Liver (tissue), 7 donors: ENCODE measurements at regions not wholly inside any gene's neighbourhood (a gene's known extent, or its start where the extent isn't known, plus 50 kb on each side); places are given as distances from the start of the nearest gene placed in this dataset.

Experiments used
- DNase-seq: peaks from one replicate; pipeline ENCODE4 v3.0.0-alpha.2; 2017; ENCODE audit warnings: low spot score
- H3K27ac ChIP-seq, 2 donors: one replicate each; pipeline ENCODE4 v1.7.0; 2013; ENCODE audit warnings: inconsistent platforms in 2 of 2, low read length in 2 of 2, control low read depth in 1 of 2, low read depth in 1 of 2, mild to moderate bottlenecking in 1 of 2
- H3K27me3 ChIP-seq, 4 donors: one replicate each; pipeline versions ENCODE4 v1.6.1 to v1.7.0; 2013; ENCODE audit warnings: low read length in 3 of 4, inconsistent platforms in 1 of 4, mild to moderate bottlenecking in 1 of 4, moderate library complexity in 1 of 4; ENCODE audit not compliant: control insufficient read depth in 4 of 4, insufficient read depth in 4 of 4
- H3K36me3 ChIP-seq, 4 donors: one replicate each; pipeline versions ENCODE4 v1.6.1 to v1.7.0; 2013; ENCODE audit warnings: low read length in 3 of 4, mild to moderate bottlenecking in 3 of 4, low read depth in 1 of 4, moderate library complexity in 1 of 4; ENCODE audit not compliant: control insufficient read depth in 4 of 4, insufficient read depth in 3 of 4
- H3K4me1 ChIP-seq, 4 donors: one replicate each; pipeline versions ENCODE4 v1.6.1 to v1.7.0; 2013; ENCODE audit warnings: low read length in 3 of 4, mild to moderate bottlenecking in 3 of 4, moderate library complexity in 1 of 4; ENCODE audit not compliant: control insufficient read depth in 4 of 4, insufficient read depth in 4 of 4
- H3K4me3 ChIP-seq, 3 donors: one replicate each; pipeline versions ENCODE4 v1.6.1 to v1.7.0; 2013; ENCODE audit warnings: low read length in 3 of 3, control low read depth in 1 of 3, low read depth in 1 of 3, mild to moderate bottlenecking in 1 of 3
- H3K9ac ChIP-seq, 2 donors: one replicate each; pipeline ENCODE4 v1.7.0; 2013; ENCODE audit warnings: low read length in 2 of 2, mild to moderate bottlenecking in 2 of 2, moderate library complexity in 2 of 2, control low read depth in 1 of 2, low read depth in 1 of 2
- H3K9me3 ChIP-seq, 4 donors: one replicate each; pipeline versions ENCODE4 v1.6.1 to v1.7.0; 2013; ENCODE audit warnings: low read length in 3 of 4; ENCODE audit not compliant: control insufficient read depth in 4 of 4
- EGR1 ChIP-seq, 2 donors: IDR thresholded peaks; 2 replicates each; pipeline ENCODE4 v1.6.1; 2016 to 2018; ENCODE audit warnings: antibody characterized with exemption in 2 of 2, low read depth in 2 of 2
- FOXA1 ChIP-seq: IDR thresholded peaks from 2 replicates; pipeline ENCODE4 v1.6.1; 2016; ENCODE audit warnings: antibody characterized with exemption
- FOXA2 ChIP-seq: IDR thresholded peaks from 2 replicates; pipeline ENCODE4 v1.6.1; 2016; ENCODE audit warnings: antibody characterized with exemption
- GABPA ChIP-seq, 2 donors: IDR thresholded peaks in 1 of 2; conservative IDR thresholded peaks in 1 of 2; 2 replicates each; pipeline ENCODE4 v1.6.1; 2016; ENCODE audit warnings: antibody characterized with exemption in 2 of 2, mild to moderate bottlenecking in 1 of 2, moderate library complexity in 1 of 2
- HNF4G ChIP-seq: IDR thresholded peaks from 2 replicates; pipeline ENCODE4 v1.6.1; 2016; ENCODE audit warnings: antibody characterized with exemption
- JUND ChIP-seq, 2 donors: IDR thresholded peaks; 2 replicates each; pipeline ENCODE4 v1.6.1; 2016; ENCODE audit warnings: antibody characterized with exemption in 2 of 2
- NR2F2 ChIP-seq: IDR thresholded peaks from 2 replicates; pipeline ENCODE4 v1.6.1; 2016; ENCODE audit warnings: antibody characterized with exemption
- RAD21 ChIP-seq, 2 donors: IDR thresholded peaks; 2 replicates each; pipeline ENCODE4 v1.6.1; 2016; ENCODE audit warnings: antibody characterized with exemption in 2 of 2, mild to moderate bottlenecking in 2 of 2
- RXRA ChIP-seq, 2 donors: IDR thresholded peaks; 2 replicates each; pipeline ENCODE4 v1.6.1; 2017 to 2018; ENCODE audit warnings: antibody characterized with exemption in 2 of 2, mild to moderate bottlenecking in 1 of 2
- SP1 ChIP-seq: IDR thresholded peaks from 2 replicates; pipeline ENCODE4 v1.6.1; 2018; ENCODE audit warnings: antibody characterized with exemption, mild to moderate bottlenecking
- TAF1 ChIP-seq: conservative IDR thresholded peaks from 2 replicates; pipeline ENCODE4 v1.6.1; 2016; ENCODE audit warnings: antibody characterized with exemption, mild to moderate bottlenecking
- YY1 ChIP-seq: IDR thresholded peaks from 2 replicates; pipeline ENCODE4 v1.6.1; 2016; ENCODE audit warnings: antibody characterized with exemption, mild to moderate bottlenecking
- WGBS: extraction: QIAGEN DNeasy Blood & Tissue Kit; methylation state at CpG from one replicate; pipeline ENCODE4 v1.1.7; 2013; 5-methylcytosine and 5-hydroxymethylcytosine counted together
- TF ChIP-seq, protein P1 (sequence below): IDR thresholded peaks from 2 replicates; pipeline ENCODE4 v1.6.1; 2016; ENCODE audit warnings: antibody characterized with exemption
- TF ChIP-seq, protein P2 (sequence below): IDR thresholded peaks from 2 replicates; pipeline ENCODE4 v1.6.1; 2016; ENCODE audit warnings: antibody characterized with exemption
- donor health status: healthy.
- donor health status: healthy.
- donor health status: healthy.
- donor health status: healthy.

GRCh38 chr6:44540881-44541280, 153.4 kb downstream of the CDC5L start:
- no peak overlapping the region for H3K4me3 ChIP-seq
- H3K9ac ChIP-seq, result no peak overlapping the region
- TF ChIP-seq RXRA (IDR thresholded peaks at IDR 0.05) (no peak), NR2F2 (no peak)
- no peak overlapping the region for H3K27ac ChIP-seq
- H3K4me1 ChIP-seq, result no peaks in the 10 kb centered on the region
- peaks cover 0 to 5% (median under 1%) of the 10 kb centered on the region in 4 donors for H3K9me3 ChIP-seq
- WGBS, result 94% methylated on average over 4 of the region's 4 CpGs
- peaks cover 0 to 5% (median 2%) of the 10 kb centered on the region in 4 donors for H3K27me3 ChIP-seq
- no peak for DNase-seq
- no peaks in the 10 kb centered on the region for H3K36me3 ChIP-seq

GRCh38 chr6:44542401-44543116, 155.1 kb downstream of the CDC5L start:
- H3K4me3 ChIP-seq, result no peak overlapping the region
- H3K27ac ChIP-seq, result no peak overlapping the region
- H3K9me3 ChIP-seq, result peaks cover 0 to 5% (median under 1%) of the 10 kb centered on the region in 4 donors
- H3K27me3 ChIP-seq, result peaks cover 0 to 5% (median 2%) of the 10 kb centered on the region in 4 donors
- 49% methylated on average over 21 of the region's 21 CpGs for WGBS
- H3K36me3 ChIP-seq, result no peaks in the 10 kb centered on the region
- H3K9ac ChIP-seq, result no peak overlapping the region
- no peak for DNase-seq
- TF ChIP-seq, protein P1, sequence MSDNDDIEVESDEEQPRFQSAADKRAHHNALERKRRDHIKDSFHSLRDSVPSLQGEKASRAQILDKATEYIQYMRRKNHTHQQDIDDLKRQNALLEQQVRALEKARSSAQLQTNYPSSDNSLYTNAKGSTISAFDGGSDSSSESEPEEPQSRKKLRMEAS, result no peak
- TF ChIP-seq NR2F2 (no peak), SP1 (no peak), JUND (IDR thresholded peaks at IDR 0.05) (no peak), RXRA (IDR thresholded peaks at IDR 0.05) (no peak), GABPA (IDR thresholded peaks at IDR 0.05 in 1 of 2, conservative IDR thresholded peaks at IDR 0.05 in 1 of 2) (no peak)
- TF ChIP-seq, protein P2, sequence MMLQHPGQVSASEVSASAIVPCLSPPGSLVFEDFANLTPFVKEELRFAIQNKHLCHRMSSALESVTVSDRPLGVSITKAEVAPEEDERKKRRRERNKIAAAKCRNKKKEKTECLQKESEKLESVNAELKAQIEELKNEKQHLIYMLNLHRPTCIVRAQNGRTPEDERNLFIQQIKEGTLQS, result no peak
- no peaks in the 10 kb centered on the region for H3K4me1 ChIP-seq

GRCh38 chr6:44543664-44544063, 156.2 kb downstream of the CDC5L start:
- TF ChIP-seq HNF4G (no peak), JUND (IDR thresholded peaks at IDR 0.05) (no peak), YY1 (no peak), EGR1 (IDR thresholded peaks at IDR 0.05; ENCODE audit: low read depth in 2 of 2) (no peak), RAD21 (IDR thresholded peaks at IDR 0.05) (no peak), FOXA2 (no peak)
- TF ChIP-seq, protein P2, result no peak
- Histone ChIP-seq H3K4me3 (no peak overlapping the region), H3K4me1 (no peaks in the 10 kb centered on the region), H3K27me3 (peaks cover 0 to 5% (median 2%) of the 10 kb centered on the region in 4 donors), H3K9ac (no peak overlapping the region), H3K27ac (no peak overlapping the region), H3K9me3 (peaks cover 0 to 5% (median under 1%) of the 10 kb centered on the region in 4 donors), H3K36me3 (no peaks in the 10 kb centered on the region)
- 91% methylated on average over 3 of the region's 3 CpGs for WGBS
- DNase-seq, result no peak

DNA sequence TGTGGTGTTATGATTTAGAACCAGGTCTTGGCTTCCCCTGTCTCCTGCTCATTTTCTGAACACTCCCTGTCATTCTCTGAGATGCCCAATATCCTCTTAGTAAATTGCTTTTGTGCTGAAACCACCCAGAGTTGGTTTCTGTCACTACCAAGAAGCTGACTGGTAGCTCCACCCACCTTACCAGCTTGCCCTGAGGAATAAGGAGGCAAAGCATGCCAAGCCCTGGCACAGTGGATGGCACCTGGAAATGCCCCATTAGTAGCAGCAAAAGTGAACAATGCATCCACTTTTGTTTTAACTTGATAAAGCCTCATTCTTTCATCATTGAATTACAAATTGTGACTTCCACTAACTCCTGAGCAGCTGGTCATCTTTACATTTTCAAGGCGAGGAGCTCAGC, 157.7 kb downstream of the CDC5L start:
- no peak for DNase-seq
- TF ChIP-seq FOXA1 (no peak), EGR1 (IDR thresholded peaks at IDR 0.05; ENCODE audit: low read depth in 2 of 2) (no peak), TAF1 (no peak), JUND (IDR thresholded peaks at IDR 0.05) (no peak), RXRA (IDR thresholded peaks at IDR 0.05) (no peak), HNF4G (no peak)
- Histone ChIP-seq H3K9me3 (peaks cover 0 to 5% (median under 1%) of the 10 kb centered on the region in 4 donors), H3K36me3 (no peaks in the 10 kb centered on the region), H3K27ac (no peak overlapping the region), H3K4me1 (no peaks in the 10 kb centered on the region), H3K9ac (no peak overlapping the region), H3K4me3 (no peak overlapping the region), H3K27me3 (peaks cover 0 to 5% (median 2%) of the 10 kb centered on the region in 4 donors)
- 84% methylated on average over 1 of the region's 1 CpG for WGBS
